Skeletal muscle cell (primary cell): ENCODE measurements at regions not wholly inside any gene's neighbourhood (a gene's known extent, or its start where the extent isn't known, plus 50 kb on each side); places are given as distances from the start of the nearest gene placed in this dataset.
"Not testable (repeated sequence)": the region's sequence is repeated elsewhere in the genome, so short reads cannot be mapped to it uniquely, and the experiment has no call there.

Experiments used
- DNase-seq: peaks from one replicate; pipeline ENCODE4 v3.0.0-alpha.2; 2010; ENCODE audit warnings: low read depth
- H3K4me3 ChIP-seq: 2 replicates; pipeline ENCODE4 v1.5.1; 2011; ENCODE audit warnings: low read depth, mild to moderate bottlenecking, control low read depth, low read length, moderate library complexity

DNA sequence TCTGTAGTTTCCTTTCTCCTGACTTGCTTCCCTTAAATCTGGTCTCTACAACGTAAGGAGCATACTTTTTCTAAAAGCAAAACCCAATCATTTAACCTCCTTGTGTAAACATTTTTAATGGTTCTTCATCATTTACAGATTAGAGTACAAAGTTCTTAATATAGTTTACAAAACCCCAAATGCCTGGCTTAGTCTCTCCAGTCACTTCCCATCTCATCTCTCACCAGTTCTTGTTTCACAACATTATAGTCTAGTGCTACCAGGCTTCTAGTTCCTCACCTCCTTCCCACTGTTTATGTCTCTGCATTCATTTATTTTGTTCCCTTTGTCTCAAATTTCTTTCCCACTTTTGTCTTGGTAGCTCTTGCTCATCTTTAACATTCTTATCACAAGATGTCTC, 168.4 kb downstream of the FASLG start:
- no peak for DNase-seq
- H3K4me3 ChIP-seq, result no peak overlapping the region

DNA sequence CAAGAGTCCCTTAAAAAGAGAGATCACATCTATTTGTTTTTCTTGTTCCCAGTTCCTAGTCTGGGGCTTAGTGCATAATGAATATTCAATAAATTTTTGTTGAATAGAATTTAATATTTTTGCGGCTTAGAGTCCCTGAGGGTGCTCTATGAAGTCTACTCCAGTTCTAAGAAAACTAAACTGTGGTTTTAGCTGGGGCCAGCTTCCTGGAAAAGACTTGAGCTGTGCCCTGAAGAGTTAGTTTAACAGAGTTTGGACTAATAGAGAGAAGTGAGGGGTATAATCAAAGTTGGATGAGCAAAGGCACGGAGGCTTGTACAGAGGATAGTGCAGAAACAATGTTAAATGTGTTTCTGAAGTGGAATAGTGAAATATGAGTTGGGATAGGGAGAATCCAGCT, 168.9 kb downstream of the FASLG start:
- no peak overlapping the region for H3K4me3 ChIP-seq

DNA sequence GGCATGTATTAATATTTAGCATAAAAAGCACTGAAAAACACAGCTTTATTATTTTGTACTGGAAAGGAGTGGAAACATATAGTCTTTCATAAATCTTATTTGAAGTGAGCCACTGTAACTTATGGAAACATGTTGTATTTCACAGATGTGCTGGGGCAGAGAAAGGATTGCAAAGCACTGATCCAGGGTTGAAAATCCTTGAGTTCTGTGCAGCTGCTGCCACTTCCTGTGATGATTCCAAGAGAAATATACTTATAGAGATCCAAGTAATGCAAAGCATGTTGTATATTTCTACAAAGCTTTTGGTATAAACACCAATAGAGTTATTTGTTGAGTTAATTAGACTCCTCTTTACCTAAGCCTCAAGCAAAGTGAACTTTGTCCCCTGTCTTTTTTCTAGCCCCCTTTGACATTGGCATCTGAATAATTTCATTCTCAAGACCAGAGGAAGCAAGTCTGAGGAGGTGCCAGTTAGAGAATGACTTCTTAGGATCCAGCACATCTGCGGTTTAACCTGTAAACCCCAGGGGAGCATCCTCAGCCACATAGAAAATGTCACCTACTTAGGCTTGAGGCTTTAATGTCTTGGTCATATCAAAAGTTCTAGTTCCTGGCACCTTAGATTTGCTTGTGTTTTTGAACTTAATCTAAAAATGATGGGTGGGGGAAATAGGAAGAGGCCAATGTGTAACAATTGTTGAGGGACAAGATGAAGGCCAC, 173.3 kb downstream of the FASLG start:
- no peak overlapping the region for H3K4me3 ChIP-seq
- no peak for DNase-seq

More for the DNA sequence above, 168.9 kb downstream of the FASLG start:
- DNase-seq, result no peak

DNA sequence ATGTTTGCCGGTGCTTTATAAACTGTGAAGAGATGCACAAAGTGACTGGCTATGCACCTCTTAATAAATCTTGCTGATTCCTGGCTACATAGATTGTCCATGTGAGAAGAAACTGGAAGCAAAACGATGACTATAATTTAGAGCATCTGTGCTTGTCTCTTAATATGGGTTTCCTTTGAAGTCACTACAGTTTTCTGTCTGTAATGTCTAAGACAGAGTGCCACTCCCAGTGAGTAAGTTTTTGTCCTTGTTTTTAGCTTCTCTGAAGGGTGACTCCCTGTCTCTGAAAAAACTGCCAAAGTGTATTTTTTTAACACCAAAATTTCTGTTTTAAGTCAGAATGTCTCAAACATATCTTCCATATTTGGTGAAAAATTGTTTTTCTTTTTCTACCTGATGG, 175.1 kb downstream of the FASLG start:
- no peak overlapping the region for H3K4me3 ChIP-seq
- no peak for DNase-seq

DNA sequence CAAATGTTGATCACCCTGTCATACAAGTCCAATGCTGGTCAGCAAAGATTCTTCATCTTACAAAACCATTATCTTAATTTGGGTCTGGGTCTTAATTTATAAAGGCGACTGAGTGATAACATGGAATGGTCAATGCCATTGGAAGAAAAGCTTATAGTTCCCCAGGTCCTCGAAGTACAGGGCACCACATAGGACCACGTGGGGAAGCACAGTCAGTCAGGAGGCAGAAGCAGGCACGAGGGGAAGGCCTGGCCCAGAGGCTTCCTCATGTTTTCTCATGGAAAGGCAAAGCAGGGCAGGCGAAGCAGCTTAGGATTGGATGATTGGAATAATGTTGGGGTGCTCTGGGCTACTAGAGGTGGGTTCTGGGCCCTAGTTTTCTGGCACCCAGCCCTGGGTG, 175.7 kb downstream of the FASLG start:
- no peak for DNase-seq
- no peak overlapping the region for H3K4me3 ChIP-seq

DNA sequence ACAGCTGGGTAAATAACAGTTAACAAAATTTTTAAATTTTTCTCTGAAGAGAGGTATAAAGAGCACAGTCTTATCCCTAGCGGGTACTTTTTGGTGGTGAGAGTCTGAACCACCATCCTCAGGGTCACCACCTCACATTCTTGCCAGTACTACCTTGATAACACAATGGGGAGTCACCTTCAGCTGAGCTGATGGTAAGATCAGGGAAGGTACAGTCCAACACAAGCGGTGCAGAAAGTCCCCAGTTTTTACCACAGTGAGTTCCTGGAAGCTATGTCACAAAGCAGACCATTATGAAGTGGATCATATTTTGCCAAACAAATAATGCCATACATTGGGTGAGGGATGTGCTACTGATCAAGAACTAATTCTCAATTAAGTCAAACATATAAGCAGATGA, 176.9 kb downstream of the FASLG start:
- no peak for DNase-seq
- no peak overlapping the region for H3K4me3 ChIP-seq

DNA sequence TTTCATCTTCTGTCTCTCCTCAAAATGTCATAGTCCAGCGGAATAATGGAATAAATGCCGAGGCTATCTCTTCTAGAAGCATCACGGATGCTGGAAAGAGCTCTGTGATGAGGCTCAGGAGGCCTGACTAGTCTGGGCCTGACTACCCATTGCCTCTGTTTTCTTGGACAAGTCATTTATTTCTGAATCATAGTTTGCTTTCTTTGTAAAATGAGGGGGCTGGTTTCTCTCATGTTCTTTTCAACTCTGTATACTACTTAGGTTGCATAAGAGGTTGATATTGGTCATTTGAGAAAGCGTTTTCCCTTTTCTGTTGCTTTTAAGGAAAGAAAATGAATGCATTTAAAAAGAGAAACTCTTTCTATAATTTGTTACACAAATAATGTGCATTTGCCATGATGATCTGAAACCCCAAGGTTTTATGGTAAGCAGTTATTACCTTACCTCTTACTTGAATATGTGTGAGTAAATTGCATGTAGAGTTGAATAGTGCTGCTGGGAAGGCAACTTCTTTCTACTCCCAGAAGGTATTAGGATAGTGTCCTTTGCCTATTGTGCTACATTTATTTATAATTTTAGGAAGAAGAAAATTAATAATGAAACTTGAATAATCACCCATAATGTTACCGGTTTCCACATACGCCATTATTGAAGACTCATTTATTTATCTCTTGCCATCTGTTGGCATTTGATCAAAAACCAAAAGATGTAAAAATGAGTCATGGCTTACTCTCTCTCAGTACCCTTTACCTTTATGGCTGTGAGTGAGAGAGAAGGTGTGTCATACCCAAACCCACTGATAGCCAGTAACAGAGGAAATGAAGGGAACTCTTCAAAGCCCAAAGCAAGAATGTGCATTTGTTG, 179.1 kb downstream of the FASLG start:
- no peak for DNase-seq
- no peak overlapping the region for H3K4me3 ChIP-seq

DNA sequence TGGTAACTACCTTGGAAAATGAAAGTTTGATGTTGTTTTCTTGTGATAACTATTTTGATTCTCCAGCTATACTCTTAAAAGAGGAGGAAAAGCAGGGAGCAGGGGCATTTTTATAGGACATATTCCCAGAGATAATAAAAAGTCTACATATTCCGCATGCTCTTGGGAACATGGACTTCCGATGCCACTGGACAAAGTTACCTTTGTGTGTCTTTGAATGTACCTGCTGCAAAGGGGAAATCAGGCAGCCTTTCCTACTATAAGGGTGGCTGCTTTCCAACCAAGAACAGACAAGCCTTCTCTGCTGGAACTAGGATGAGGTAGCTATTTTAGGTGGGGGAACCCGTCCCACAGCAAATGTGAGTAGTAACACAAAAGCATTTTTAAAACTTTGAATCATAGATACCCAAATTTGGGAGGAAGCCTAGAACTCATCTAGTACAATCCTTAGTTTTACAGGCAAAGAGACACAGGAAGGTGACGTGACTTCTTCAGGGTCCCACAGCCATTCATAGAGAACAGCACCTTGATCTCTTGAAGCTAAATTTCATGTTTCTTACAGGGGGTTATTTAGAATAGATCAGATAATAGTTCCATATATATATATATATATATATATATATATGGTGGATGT, 179.9 kb downstream of the FASLG start:
- H3K4me3 ChIP-seq, result no peak overlapping the region
- DNase-seq, result no peak

DNA sequence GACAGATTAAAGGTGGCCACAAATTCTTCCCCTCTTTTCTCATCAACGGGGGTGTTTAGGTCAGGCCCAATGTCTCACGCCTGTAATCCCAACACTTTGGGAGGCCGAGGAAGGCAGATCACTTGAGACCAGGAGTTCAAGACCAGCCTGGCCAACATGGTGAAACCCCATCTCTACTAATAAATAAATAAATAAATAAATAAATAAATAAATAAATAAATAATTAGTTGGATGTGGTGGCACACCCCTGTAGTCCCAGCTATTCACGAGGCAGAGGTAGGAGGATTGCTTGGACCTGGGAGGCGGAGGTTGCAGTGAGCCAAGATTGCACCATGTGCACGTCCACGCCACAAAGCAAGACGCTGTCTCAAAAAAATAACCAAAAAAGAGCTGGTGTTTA, 180.7 kb downstream of the FASLG start:
- not testable (repeated sequence) for H3K4me3 ChIP-seq, DNase-seq

DNA sequence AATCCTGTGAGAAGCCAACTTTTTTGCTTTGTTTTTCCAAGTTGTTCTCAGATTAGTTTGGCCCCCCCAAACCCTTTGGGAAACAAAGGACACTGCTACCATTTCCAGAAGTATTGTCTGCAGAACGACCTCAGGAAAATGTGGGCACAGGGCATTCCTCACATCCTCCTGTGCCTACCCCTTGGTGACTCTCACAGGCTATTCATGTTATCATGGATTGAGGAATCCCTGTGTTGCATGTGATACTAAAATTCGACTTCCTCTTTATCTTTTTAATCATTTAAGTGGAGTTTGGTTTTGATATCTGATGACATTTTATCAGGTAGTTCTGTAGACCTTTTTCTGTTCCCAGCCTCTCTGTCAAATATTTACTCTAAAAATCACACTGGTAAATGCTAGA, 184.5 kb downstream of the FASLG start:
- no peak overlapping the region for H3K4me3 ChIP-seq
- no peak for DNase-seq

DNA sequence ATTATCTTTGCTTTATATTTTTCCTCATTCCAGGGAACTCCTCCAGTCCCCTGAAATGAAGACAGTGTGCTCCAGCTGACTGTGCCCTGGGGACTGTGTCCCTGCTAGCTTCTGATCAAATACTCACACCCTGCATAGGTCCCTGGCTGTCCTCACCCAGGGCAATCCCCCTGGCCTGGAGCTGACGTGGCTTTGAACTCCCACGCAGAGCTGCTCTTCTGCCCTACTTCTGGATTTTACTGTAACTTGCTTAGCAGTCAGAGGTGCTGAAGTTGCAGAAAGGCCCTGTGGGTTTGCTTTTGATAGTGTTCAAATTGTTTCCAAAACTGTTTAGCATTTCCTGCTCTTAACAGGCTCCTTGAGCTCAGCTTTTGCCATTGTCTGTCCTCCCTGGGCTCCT, 186.5 kb downstream of the FASLG start:
- DNase-seq, result no peak
- H3K4me3 ChIP-seq, result no peak overlapping the region

DNA sequence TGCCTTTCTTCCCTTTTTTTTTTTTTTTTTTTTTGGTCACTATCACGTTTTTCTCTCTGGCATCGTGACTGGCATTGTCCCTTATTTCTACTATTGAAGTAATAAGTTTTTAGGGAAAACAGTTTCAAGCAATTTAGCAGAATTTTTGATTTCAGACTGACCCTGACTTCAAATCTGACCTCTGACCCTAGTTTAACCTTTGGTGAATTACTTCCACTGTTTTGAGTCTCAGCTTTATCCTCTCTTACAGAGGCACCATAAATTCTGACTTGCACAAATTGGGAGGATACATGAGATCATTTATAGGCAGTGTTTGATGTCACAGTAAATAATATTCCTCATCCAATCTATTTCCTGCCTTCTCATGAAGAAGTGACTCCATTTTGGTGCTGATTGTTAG, 187.0 kb downstream of the FASLG start:
- DNase-seq, result no peak
- no peak overlapping the region for H3K4me3 ChIP-seq

DNA sequence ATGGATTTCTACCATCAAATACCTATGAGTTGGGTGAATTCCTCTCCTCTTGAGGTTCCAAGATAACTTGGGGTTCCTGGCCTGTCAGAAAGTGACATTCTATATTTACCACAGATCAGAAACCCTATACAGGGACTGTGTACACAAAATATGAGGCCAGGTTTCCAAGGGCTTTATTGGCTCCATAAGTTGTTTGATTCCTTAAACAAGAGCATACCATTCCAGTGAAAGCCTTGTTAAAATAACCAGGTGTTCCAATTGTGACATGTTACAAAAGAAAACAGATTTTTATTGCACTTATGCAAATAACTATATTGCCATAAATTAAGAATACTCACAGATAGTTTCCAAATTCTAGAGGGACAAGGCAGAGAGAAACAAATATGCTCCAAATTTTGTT, 188.9 kb downstream of the FASLG start:
- not testable (repeated sequence) for DNase-seq, H3K4me3 ChIP-seq

DNA sequence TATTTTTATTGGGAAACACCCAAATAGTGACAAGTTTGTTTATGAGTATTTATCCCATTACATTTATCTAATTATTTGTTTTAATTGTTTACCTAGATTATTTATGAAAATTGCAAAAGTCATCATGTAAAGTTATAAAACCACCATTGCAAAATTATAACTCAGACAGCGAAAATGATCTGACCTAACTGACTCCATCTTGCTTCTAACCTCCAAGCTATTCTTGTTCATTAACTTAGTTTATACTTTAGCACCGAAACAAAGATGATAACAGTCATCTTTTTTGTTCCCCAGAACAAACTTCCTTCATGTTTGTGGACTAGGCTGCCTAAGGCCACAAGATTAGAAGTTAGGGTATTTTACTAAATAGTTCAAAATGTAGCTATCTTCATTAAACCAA, 190.8 kb downstream of the FASLG start:
- no peak for DNase-seq
- H3K4me3 ChIP-seq, result no peak overlapping the region

DNA sequence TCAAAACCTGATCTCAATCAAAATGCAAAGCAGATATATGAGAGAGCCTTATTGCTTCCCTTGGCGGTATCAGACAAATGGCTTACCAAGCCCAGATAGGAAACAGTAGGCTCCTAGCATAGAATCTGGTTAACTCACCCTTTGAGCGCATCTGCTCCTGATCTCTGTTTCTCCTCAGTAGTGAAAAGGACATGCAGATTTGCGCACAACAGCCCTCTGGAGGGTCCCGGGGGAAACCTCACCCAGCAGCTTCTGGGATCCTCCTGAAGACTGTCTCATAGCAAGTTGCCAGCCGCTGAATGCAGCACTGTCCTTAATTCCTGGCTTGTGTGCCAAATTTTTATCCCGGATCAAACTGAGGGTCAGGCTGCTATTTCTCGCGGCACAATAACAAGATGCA, 192.2 kb downstream of the FASLG start:
- no peak overlapping the region for H3K4me3 ChIP-seq
- DNase-seq, result no peak

DNA sequence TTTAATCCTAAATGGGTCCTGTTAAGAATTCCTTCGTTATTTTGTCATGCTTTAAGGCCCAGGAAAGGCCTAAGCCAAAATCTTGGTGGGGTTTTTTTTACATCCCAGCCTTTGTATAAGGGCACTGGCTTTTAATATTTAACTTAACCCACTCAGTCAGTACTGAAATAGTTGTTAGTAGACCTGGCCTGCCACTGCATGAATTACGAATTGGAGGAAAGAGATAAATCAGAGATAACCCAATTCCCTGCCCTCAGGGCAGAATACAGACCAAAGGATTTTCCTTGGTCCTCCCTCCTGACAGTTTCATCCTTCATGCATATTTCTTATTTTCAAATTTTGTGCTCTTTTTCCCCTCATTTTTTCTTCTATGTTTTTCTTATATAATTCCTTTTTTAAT, 193.0 kb downstream of the FASLG start:
- H3K4me3 ChIP-seq, result no peak overlapping the region

DNA sequence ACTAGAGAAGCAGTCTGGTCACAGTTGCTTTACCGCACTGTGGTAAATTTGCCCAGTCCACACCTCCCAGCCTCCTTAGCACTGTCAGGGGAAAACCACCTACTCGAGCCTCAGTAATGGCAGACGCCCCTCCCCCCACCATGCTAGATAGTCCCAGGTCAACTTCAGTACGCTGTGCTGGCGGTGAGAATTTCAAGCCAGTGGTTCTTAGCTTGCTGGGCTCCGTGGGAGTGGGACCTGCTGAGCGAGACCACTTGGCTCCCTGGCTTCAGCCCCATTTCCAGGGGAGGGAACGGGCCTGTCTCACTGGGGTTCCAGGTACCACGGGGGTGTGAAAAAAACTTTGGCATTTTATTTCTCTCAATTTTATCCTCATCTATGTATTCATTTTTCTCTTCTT, 194.8 kb downstream of the TNFSF18 start:
- not testable (repeated sequence) for DNase-seq, H3K4me3 ChIP-seq

More for the DNA sequence above, 193.0 kb downstream of the FASLG start:
- no peak for DNase-seq

DNA sequence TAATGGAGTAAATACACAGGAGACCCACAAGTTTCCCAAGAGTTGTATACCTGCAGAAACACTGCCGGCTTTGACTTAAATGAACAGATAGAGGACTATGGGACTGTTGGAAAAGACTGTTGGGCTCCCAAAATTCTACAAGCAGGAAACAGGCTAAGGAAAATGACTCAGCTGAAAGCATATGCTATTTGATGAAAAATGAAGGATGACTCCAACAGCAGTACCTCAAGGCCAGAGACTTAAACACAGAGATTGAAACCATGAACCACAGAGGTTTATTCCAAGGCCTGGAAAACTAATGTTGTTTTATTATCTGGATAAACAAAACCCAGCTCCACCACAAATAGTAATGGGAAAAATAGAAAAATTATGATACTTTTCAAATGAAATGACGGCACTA, 187.7 kb downstream of the TNFSF18 start:
- H3K4me3 ChIP-seq, result no peak overlapping the region
- DNase-seq, result no peak

DNA sequence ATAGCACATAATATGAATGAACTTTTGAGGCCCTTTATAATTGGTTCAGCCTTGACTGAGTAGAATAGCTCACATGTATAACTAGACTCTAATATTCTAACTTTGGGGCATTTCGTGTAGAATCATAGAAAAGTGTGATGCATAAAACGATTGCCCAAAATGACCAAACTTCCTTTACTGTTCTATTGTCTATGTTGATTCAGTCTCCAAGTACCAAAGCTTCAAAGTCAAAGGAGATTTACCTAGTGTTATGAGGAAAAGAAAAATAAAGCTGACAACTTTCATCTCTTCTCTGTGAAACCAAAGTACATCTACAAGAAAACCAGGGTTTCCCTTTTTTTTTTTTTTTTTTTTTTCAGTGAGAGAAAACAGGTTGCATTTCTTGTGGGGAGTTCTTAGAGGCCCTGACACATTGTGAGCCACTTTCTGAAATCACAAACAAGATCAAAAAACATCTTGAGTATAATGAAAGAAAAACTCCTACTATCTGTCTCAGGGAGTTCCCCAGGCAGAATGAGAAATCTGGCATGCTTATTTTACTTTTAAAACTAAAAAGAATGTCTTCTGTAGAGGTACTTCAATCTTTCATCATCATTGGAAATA, 183.4 kb downstream of the TNFSF18 start:
- no peak overlapping the region for H3K4me3 ChIP-seq
- no peak for DNase-seq
